GM11168 (cell line): ENCODE measurements at regions not wholly inside any gene's neighbourhood (a gene's known extent, or its start where the extent isn't known, plus 50 kb on each side); places are given as distances from the start of the nearest gene placed in this dataset.
"Not testable (repeated sequence)": the region's sequence is repeated elsewhere in the genome, so short reads cannot be mapped to it uniquely, and the experiment has no call there.

ENCODE experiments used
- in situ Hi-C: fragments of 300-500 bp; cut with MboI; formaldehyde crosslinking; loops from one replicate; pipeline ENCODE4 v1.12.0; 2022; ENCODE audit warnings: low sequenced_read_pairs; ENCODE audit not compliant: unreplicated experiment

DNA sequence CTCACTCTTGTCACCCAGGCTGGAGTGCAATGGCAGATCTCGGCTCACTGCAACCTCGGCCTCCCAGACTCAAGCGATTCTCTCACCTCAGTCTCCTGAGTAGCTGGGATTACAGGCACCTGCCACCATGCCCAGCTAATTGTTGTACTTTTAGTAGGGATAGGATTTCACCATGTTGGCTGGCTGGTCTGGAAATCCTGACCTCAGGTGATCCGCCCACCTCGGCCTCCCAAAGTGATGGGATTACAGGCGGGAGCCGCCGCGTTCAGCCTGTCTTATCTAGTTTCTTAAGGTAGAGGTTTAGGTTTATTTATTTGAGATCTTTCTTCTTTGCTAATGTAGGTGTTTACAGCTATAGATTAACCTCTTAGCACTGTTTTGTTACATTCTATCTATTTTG, 708.8 kb downstream of the ZNF385D start:
- in situ Hi-C loops, result no loop called here

DNA sequence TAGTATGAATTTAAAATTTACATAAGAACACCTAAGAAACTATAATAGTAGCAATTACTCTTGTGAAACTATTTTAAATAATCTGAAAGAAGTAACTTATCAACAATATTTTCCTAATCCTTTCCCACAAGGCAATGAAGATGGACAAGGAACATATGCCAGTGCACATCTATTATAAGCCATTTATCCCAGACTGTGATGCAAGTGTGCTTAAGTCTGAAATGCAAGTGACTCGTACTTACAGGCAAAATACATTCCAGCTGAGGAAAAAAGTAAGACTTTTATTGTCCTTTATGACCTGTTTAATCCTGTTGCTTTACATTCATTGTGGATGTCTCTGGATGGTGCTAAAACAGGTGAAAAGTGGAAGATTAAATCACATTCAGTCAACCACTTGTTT, 709.4 kb downstream of the ZNF385D start:
- in situ Hi-C loops, result no loop called here

GRCh38 chr3:21036888-21037287, 714.1 kb downstream of the ZNF385D start:
- in situ Hi-C loops, result no loop called here

GRCh38 chr3:21028412-21028811, 722.6 kb downstream of the ZNF385D start:
- in situ Hi-C loops, result no loop called here

- in situ Hi-C loops, result no loop called here
Measured at GRCh38 chr3:21024563-21024962, 726.4 kb downstream of the ZNF385D start.

DNA sequence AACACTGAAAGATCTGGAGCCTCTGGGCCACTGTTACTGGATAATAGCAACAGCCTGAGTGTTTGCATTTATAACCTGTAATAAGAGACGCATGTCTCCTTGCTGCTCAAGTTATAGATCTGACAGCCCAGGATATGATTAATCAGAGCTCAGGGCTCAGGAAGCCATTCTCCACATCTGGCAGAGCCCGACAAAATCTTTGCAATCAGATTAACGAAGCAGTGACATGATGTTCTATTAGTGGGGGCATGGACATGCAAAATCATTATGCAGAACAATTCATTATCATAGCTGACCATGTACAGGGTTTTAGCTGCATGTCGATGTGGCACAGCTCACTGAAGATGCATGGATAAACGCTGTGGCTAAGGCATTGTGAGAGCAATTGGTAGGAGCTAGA, 730.3 kb downstream of the ZNF385D start:
- in situ Hi-C loops, result no loop called here

GRCh38 chr3:21020043-21020442, 731.0 kb downstream of the ZNF385D start:
- in situ Hi-C loops, result no loop called here

GRCh38 chr3:21017115-21017852, 733.7 kb downstream of the ZNF385D start:
- in situ Hi-C loops, result no loop called here

DNA sequence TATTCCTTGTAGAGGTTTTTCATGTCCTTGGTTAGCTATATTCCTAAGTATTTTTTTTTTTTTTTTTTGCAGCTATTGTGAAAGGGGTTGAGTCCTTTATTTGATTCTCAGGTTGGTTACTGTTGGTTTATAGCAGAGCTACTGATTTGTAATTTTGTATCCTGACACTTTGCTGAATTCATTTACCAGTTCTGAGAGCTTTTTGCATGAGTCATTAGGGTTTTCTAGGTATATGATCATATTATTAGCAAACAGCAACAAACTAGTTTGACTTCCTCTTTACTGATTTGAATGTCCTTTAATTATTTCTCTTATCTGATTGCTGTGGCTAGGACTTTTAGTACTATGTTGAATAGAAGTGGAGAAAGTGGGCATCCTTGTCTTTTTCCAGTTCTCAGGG, 737.4 kb downstream of the ZNF385D start:
- in situ Hi-C loops, result no loop called here

DNA sequence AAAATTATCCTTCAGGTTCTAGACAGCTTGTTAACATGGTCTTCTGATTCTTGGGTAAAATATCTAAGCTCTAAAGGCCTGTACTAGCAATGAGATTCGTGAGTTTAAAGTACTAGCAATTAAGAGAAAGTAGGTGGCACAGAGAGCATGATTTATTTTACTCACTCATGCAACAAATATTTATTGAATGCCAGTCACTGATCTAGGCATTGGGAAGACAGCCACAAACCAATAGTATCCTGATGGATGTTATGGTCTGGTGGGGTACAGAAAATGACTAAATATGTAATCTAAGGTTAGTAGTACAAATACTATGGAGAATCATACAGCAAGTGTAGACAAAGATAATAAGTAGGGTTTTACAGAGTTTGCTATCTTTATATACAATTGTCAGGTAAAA, 751.3 kb downstream of the ZNF385D start:
- in situ Hi-C loops, result no loop called here

DNA sequence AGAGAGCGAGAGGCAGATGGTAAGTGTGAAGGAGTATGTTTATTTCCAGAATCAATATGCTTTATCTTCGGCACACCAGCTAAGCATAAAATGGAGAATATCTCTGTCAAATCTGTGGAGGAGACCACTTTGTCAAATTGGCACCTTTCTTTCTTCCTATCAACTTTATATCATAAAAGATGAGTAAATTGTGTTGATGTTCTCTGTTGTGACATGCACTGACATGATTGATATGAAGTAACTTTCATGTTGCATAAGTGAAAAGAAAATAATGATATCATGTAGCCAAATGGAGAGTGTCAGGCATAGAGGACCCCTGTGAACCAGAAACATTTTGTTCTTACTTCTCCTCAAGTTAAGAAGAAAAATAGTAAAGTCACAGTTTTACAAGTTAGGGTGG, 753.8 kb downstream of the ZNF385D start:
- in situ Hi-C loops, result no loop called here

GRCh38 chr3:20990896-20991295, 760.1 kb downstream of the ZNF385D start:
- in situ Hi-C loops, result no loop called here

- in situ Hi-C loops, result not testable (repeated sequence)
Measured at GRCh38 chr3:20989653-20990052, 761.4 kb downstream of the ZNF385D start.

- in situ Hi-C loops, result no loop called here
Measured at GRCh38 chr3:20984594-20985205, 766.3 kb downstream of the ZNF385D start.

DNA sequence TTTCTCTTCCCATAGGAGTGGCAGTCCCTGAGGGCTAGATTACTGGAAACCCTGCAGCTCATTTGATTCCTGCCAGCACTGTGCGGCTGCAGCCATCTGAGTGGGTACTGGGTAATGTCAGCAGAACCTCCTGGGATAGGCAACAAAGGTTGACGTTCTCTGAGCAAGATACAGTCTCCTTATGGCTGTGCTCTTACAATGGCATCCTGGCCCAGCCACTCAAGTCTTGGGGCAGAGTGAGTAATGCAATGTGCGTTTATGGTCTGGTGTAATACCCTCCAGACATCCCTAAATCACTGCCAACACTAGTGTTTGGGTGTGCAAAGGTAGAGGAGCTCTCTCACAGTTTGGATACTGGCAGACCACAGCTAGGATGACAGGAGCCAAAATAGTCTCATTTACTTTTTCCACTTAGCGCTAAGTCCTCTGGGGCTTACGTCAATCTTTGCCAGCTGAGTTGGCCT, 775.8 kb downstream of the ZNF385D start:
- in situ Hi-C loops, result no loop called here

DNA sequence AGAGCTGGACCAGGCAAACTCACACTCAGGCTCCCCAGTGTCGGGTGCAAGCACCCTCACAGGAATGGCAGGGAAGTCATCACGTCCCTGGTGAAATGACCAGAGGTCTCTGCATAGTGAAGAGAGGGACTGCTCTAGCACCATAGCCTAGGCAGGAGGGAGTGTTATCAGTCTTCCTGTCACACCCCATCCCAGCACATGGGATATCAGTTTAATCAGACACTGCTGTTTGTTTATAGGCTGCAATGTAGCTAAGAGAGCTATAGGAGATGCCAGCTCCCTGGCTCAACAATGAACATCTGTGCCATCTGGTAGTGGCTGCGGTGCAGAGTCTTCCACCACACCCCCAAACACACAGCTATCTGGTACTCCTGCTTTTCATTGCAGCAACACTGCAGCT, 776.6 kb downstream of the ZNF385D start:
- in situ Hi-C loops, result no loop called here

- in situ Hi-C loops, result not testable (repeated sequence)
Measured at GRCh38 chr3:20970807-20971206, 780.2 kb downstream of the ZNF385D start.

DNA sequence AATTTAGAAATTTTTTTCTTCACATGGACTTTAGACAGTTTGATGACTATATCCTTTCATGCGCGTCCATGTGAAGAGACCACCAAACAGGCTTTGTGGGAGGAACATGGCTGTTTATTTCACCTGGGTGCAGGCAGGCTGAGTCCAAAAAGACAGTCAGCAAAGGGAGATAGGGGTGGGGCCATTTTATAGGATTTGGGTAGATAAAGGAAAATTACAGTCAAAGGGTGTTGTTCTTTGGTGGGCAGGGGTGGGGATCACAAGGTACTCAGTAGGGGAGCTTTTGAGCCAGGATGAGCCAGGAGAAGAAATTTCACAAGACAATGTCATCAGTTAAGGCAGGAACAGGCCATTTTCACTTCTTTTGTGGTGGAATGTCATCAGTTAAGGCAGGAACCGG, 781.5 kb upstream of the SGO1 start:
- in situ Hi-C loops, result not testable (repeated sequence)

- in situ Hi-C loops, result no loop called here
Measured at GRCh38 chr3:20958161-20958560, 772.2 kb upstream of the SGO1 start.

GRCh38 chr3:20945892-20946291, 759.9 kb upstream of the SGO1 start:
- in situ Hi-C loops, result no loop called here

GRCh38 chr3:20935791-20936190, 749.8 kb upstream of the SGO1 start:
- in situ Hi-C loops, result no loop called here

DNA sequence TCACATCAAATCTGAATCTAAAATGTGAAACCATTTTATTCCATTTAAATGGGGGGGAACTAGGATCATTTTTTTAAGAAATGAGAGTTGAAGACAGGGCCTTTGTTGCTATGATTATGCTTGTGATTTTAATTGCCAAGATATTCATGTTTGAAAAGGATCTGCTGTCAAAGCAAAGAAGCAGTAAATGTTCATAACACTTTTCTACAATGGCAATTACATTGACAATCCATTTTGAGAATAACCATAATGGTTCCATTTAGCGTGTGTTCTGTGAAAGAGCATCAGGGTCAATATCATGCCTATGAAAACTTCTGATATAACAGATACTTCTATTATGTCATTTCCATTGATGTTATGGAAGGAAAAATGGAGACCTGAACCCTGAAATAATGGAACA, 745.8 kb upstream of the SGO1 start:
- in situ Hi-C loops, result no loop called here
